PFSK-1 (cell line): ENCODE measurements at regions not wholly inside any gene's neighbourhood (a gene's known extent, or its start where the extent isn't known, plus 50 kb on each side); places are given as distances from the start of the nearest gene placed in this dataset.

Experiments used
- FOXP2 ChIP-seq: optimal IDR thresholded peaks from 2 replicates; pipeline ENCODE3; 2011; ENCODE audit warnings: borderline replicate concordance, control low read depth, inconsistent platforms; ENCODE audit not compliant: insufficient read depth; ENCODE audit errors: extremely low read length, extremely low read depth
- POLR2AphosphoS5 ChIP-seq: IDR thresholded peaks from 2 replicates; pipeline ENCODE4 v1.6.1; 2012; ENCODE audit warnings: low read depth, mild to moderate bottlenecking, control low read depth, low read length, moderate library complexity
- SIN3A ChIP-seq: IDR thresholded peaks from 2 replicates; pipeline ENCODE4 v1.6.1; 2012; ENCODE audit warnings: mild to moderate bottlenecking, low read length, moderate library complexity, borderline replicate concordance; ENCODE audit not compliant: insufficient read depth
- TAF1 ChIP-seq: IDR thresholded peaks from 2 replicates; pipeline ENCODE4 v1.6.1; 2012; ENCODE audit warnings: low read length, control low read depth, borderline replicate concordance; ENCODE audit not compliant: insufficient read depth
- TF ChIP-seq, protein P1 (sequence below), 2 experiments: IDR thresholded peaks; 2 replicates each; pipeline versions ENCODE4 v1.6.1 to v1.8.0; 2011 to 2012; ENCODE audit warnings: low read depth in 2 of 2, low read length in 2 of 2, control low read depth in 1 of 2, inconsistent platforms in 1 of 2, mild to moderate bottlenecking in 1 of 2, moderate library complexity in 1 of 2; ENCODE audit not compliant: insufficient read depth in 1 of 2

DNA sequence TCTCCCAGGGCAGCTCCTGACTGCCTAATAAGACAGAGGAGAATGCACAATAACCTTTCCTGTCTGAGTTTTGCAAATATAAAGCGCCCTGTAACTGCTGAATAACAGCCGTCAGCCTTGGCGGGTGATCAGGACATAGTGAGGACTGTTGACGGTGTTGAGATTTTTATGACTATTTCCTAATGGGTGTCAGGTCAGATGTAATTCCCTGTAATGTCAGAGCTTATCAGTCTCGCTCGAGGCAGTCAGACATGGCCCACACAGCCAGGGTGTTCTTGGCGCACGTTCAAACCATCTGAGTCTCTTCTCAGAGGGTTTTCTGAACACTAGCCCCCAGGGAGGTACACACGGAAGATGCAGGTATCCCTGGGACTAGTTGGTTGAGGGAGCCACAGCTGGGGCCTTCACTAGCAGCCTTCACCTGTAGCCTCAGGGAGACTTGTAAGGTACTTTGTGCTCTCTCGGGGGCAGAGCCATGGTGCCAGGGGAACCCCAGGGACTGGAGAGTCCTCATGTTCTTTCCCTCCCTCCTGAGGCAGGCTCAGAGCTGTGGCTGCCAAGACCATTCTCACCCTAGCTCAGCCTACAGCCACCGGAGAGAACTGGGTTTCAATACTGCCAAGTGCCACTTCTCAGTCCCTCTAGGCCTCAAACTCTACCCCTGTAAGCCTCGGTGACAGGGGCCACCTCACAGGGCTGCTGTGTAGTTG is 213.1 kb downstream of the UQCRFS1 start:
- no peak for TF ChIP-seq TAF1
- TF ChIP-seq FOXP2, result no peak
- TF ChIP-seq POLR2AphosphoS5, result no peak
- TF ChIP-seq, protein P1, sequence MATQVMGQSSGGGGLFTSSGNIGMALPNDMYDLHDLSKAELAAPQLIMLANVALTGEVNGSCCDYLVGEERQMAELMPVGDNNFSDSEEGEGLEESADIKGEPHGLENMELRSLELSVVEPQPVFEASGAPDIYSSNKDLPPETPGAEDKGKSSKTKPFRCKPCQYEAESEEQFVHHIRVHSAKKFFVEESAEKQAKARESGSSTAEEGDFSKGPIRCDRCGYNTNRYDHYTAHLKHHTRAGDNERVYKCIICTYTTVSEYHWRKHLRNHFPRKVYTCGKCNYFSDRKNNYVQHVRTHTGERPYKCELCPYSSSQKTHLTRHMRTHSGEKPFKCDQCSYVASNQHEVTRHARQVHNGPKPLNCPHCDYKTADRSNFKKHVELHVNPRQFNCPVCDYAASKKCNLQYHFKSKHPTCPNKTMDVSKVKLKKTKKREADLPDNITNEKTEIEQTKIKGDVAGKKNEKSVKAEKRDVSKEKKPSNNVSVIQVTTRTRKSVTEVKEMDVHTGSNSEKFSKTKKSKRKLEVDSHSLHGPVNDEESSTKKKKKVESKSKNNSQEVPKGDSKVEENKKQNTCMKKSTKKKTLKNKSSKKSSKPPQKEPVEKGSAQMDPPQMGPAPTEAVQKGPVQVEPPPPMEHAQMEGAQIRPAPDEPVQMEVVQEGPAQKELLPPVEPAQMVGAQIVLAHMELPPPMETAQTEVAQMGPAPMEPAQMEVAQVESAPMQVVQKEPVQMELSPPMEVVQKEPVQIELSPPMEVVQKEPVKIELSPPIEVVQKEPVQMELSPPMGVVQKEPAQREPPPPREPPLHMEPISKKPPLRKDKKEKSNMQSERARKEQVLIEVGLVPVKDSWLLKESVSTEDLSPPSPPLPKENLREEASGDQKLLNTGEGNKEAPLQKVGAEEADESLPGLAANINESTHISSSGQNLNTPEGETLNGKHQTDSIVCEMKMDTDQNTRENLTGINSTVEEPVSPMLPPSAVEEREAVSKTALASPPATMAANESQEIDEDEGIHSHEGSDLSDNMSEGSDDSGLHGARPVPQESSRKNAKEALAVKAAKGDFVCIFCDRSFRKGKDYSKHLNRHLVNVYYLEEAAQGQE (IDR thresholded peaks at IDR 0.05; ENCODE audit: insufficient read depth in 1 of 2, low read depth in 2 of 2, low read length in 2 of 2), result no peak
- no peak for TF ChIP-seq SIN3A

DNA sequence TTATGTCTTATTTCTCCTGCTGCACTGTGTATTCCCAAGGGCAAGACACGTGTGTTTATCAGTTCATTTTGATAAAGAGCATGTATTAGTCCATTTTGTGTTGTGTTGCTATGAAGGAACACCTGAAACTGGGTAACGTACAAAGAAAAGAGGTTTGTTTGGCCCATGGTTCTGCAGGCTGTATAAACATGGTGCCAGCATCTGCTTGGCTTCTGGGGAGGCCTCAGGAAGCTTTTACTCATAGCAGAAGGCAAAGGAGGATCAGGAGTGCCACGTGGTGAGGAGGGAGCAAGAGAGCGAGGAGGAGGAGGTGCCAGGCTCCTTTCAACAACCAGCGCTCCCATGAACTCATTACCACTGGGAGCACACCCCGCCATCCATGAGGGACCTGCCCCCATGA is 214.0 kb downstream of the UQCRFS1 start:
- TF ChIP-seq SIN3A (no peak), TAF1 (no peak), FOXP2 (no peak), POLR2AphosphoS5 (no peak)
- TF ChIP-seq, protein P1 (IDR thresholded peaks at IDR 0.05; ENCODE audit: insufficient read depth in 1 of 2, low read depth in 2 of 2, low read length in 2 of 2), result no peak

DNA sequence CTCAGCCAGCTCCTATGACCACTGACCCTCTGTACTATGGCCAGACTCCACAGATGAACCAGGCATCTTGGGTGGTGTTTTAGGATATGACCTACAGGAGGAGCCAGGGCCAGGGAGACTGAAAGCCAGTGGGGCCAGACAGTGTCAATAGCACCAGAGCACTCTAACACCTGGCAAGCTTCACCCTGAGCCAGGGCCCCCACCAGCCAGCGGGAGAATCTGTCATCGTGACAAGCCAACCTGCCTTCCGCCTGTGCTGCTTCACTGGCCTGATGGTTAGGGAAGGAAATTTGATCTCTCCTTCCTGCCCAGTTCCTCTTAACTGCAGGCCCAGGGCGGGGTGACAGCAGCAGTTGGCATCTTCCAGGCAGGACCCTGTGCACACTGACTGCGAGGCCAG is 222.4 kb downstream of the UQCRFS1 start:
- TF ChIP-seq, protein P1 (IDR thresholded peaks at IDR 0.05; ENCODE audit: insufficient read depth in 1 of 2, low read depth in 2 of 2, low read length in 2 of 2), result no peak
- TF ChIP-seq FOXP2, result no peak
- no peak for TF ChIP-seq SIN3A
- TF ChIP-seq POLR2AphosphoS5, result no peak
- TF ChIP-seq TAF1, result no peak

DNA sequence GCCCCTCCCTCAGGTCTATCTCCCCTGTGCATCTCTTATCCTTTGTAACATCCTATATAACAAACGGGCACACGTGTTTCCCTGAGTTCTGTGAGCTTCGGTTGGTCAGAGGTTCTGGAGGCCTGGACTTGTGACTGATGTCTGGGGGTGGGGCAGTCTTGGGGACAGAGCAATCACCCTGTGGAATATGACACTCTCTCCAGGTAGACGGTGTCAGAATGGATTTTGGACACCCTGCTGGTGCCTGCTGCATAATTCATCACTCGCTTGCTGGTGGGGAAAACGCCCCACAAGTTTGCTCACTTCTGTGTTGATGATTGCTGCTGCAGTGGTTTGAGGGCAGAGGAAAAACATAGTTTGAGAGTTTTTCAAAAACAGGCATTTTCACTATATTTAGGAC is 223.2 kb downstream of the UQCRFS1 start:
- TF ChIP-seq FOXP2, result no peak
- no peak for TF ChIP-seq SIN3A
- no peak for TF ChIP-seq POLR2AphosphoS5
- TF ChIP-seq TAF1, result no peak
- TF ChIP-seq, protein P1 (IDR thresholded peaks at IDR 0.05; ENCODE audit: insufficient read depth in 1 of 2, low read depth in 2 of 2, low read length in 2 of 2), result no peak

DNA sequence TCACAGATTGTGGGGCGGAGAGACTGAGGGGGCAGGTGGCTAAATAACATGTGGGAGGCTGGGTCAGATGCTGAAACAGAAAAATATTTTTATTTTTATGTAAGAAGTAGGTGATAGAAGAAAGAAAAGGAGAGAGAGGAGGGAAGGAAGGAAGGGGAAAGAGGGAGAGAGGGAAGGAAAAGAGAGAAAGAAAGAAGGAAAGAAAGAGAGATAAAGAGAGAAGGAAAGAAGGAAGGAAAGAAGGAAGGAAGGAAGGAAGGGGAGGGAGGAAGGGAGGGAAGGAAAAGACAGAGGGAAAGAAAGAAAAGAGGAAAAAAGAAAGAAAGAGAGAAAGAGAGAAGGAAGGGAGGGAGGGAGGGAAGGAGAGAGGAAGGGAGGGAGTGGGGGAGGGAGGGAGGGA is 224.9 kb downstream of the UQCRFS1 start:
- TF ChIP-seq TAF1 (no peak), FOXP2 (no peak), SIN3A (no peak), POLR2AphosphoS5 (no peak)
- TF ChIP-seq, protein P1 (IDR thresholded peaks at IDR 0.05; ENCODE audit: insufficient read depth in 1 of 2, low read depth in 2 of 2, low read length in 2 of 2), result no peak
